Hepatocyte (in vitro differentiated cells): ENCODE measurements at regions not wholly inside any gene's neighbourhood (a gene's known extent, or its start where the extent isn't known, plus 50 kb on each side); places are given as distances from the start of the nearest gene placed in this dataset.

Experiments used
- CTCF ChIP-seq: fragments of 200-600 bp; sonication (generic); IDR thresholded peaks from 2 replicates; pipeline ENCODE4 v1.5.1; 2016; ENCODE audit warnings: antibody characterized with exemption, mild to moderate bottlenecking; ENCODE audit not compliant: poor library complexity
- EZH2 ChIP-seq: fragments of 200-600 bp; sonication (generic); IDR thresholded peaks from 2 replicates; pipeline ENCODE4 v1.6.1; 2016; ENCODE audit warnings: antibody characterized with exemption, mild to moderate bottlenecking, borderline replicate concordance

DNA sequence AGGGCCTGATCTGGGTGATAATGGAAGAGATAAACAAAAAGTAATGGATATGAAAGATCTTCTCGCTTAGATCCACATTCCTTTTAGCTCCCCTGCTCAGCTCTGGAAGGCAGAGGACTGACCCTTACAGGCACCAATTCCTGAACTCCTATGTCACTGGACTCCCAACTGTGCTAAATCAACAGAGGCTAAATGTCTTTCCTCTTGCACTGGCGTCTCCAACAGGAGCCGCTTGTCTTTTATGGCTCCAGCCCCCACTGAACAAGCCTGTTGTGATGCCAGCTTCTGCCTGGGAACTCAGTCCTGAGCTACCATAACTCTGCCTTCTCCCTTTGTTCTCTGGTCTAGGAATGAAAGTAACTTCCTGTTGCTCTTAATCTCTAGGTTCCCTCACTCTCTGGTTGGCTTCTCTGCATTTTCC lies 142.1 kb upstream of the COL11A1 start:
- no peak for TF ChIP-seq CTCF
- TF ChIP-seq EZH2: no peak
